IPS-18a (cell line): ENCODE measurements at regions not wholly inside any gene's neighbourhood (a gene's known extent, or its start where the extent isn't known, plus 50 kb on each side); places are given as distances from the start of the nearest gene placed in this dataset.
"Not testable (repeated sequence)": the region's sequence is repeated elsewhere in the genome, so short reads cannot be mapped to it uniquely, and the experiment has no call there.

ENCODE experiments used
- H3K27ac ChIP-seq: one replicate; pipeline ENCODE4 v1.5.1; 2013; ENCODE audit warnings: low read length
- H3K27me3 ChIP-seq: one replicate; pipeline ENCODE4 v1.6.1; 2013; ENCODE audit warnings: mild to moderate bottlenecking, low read length; ENCODE audit not compliant: control insufficient read depth, insufficient read depth
- H3K36me3 ChIP-seq: one replicate; pipeline ENCODE4 v1.6.1; 2013; ENCODE audit warnings: low read depth, low read length; ENCODE audit not compliant: control insufficient read depth
- H3K4me1 ChIP-seq: one replicate; pipeline ENCODE4 v1.6.1; 2013; ENCODE audit warnings: low read depth, low read length; ENCODE audit not compliant: control insufficient read depth
- H3K4me3 ChIP-seq: one replicate; pipeline ENCODE4 v1.5.1; 2013; ENCODE audit warnings: low read length
- H3K9ac ChIP-seq: one replicate; pipeline ENCODE4 v1.6.1; 2013; ENCODE audit warnings: mild to moderate bottlenecking, low read length, moderate library complexity
- H3K9me3 ChIP-seq: one replicate; pipeline ENCODE4 v1.6.1; 2013; ENCODE audit warnings: low read depth, low read length; ENCODE audit not compliant: control insufficient read depth

- Histone ChIP-seq H3K9ac (no peak overlapping the region), H3K9me3 (no peaks in the 10 kb centered on the region), H3K27me3 (no peaks in the 10 kb centered on the region), H3K4me1 (peaks cover 11% of the 10 kb centered on the region), H3K27ac (no peak overlapping the region), H3K4me3 (no peak overlapping the region), H3K36me3 (no peaks in the 10 kb centered on the region)
Observed at GRCh38 chr3:170804078-170804477, 65.9 kb downstream of the RPL22L1 start.

DNA sequence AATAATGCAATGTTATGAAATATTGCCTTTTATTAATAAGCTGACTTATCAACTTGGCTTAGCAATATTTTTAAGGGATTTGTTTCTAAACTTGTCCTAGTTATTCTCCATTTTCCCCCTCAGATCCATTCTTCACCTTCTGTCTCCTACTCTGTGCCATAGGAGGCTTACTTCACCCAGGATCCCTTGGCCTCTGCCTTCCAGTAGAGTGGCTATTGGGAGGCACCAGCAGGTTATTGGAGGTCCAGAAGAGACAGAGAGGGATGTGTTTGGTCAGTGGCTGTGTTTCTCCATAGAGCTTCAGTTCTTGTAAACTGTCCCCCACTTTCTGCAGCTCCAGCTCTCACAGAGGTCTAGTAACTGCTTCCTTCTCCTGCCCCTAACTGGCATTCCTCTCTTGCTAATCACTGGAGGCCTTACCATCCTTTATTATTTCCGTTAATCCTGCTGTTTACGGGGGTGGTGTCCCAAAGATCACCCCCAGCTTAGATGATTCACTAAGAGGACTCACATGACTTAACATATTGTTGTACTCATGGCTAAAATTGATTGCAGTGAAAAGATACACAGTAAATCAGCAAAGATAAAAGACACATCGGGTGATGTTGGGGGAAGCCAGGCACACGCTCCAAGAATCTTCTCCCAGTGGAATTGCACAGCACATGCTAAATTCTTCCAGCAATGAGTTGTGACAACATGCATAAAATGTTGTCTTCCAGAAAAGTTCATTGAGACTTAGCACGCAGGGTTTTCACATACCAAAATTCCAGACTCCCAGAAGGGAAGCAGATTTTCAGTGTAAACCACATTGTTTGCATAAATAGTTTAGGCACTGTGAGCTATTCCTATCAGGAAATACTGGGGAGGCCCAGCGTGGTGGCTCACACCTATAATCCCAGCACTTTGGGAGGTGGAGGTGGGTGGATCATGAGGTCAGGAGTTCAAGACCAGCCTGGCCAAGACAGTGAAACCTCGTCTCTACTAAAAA is 67.5 kb downstream of the RPL22L1 start:
- Histone ChIP-seq H3K9me3 (no peaks in the 10 kb centered on the region), H3K4me3 (no peak overlapping the region), H3K4me1 (peaks cover 11% of the 10 kb centered on the region), H3K9ac (no peak overlapping the region), H3K36me3 (no peaks in the 10 kb centered on the region), H3K27ac (no peak overlapping the region), H3K27me3 (no peaks in the 10 kb centered on the region)

- Histone ChIP-seq H3K27me3 (no peaks in the 10 kb centered on the region), H3K4me3 (no peak overlapping the region), H3K36me3 (no peaks in the 10 kb centered on the region), H3K27ac (no peak overlapping the region), H3K4me1 (peaks cover 6% of the 10 kb centered on the region), H3K9ac (no peak overlapping the region), H3K9me3 (no peaks in the 10 kb centered on the region)
Observed at GRCh38 chr3:170801597-170801996, 68.4 kb downstream of the RPL22L1 start.

DNA sequence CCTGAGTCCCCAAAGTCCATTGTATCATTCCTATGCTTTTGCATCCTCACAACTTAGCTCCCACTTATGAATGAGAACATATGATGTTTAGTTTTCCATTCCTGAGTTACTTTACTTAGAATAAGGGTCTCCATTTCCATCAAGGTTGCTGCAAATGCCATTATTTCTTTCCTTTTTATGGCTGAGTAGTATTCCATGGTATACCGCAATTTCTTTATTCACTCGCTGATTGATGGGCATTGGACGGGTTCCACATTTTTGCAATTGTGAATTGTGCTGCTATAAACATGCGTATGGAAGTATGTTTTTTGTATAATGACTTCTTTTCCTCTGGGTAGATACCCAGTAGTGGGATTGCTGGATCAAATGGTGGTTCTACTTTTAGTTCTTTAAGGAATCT is 69.7 kb downstream of the RPL22L1 start:
- H3K4me1 ChIP-seq, result not testable (repeated sequence)

GRCh38 chr3:170799009-170799408 is 71.0 kb downstream of the RPL22L1 start:
- peaks cover 4% of the 10 kb centered on the region for H3K4me1 ChIP-seq
- H3K9ac ChIP-seq, result no peak overlapping the region
- H3K9me3 ChIP-seq, result no peaks in the 10 kb centered on the region
- no peak overlapping the region for H3K27ac ChIP-seq
- H3K27me3 ChIP-seq, result no peaks in the 10 kb centered on the region
- H3K4me3 ChIP-seq, result no peak overlapping the region
- H3K36me3 ChIP-seq, result no peaks in the 10 kb centered on the region

More for the DNA sequence above, 69.7 kb downstream of the RPL22L1 start:
- not testable (repeated sequence) for H3K27me3 ChIP-seq, H3K9ac ChIP-seq, H3K9me3 ChIP-seq, H3K4me3 ChIP-seq, H3K27ac ChIP-seq, H3K36me3 ChIP-seq

DNA sequence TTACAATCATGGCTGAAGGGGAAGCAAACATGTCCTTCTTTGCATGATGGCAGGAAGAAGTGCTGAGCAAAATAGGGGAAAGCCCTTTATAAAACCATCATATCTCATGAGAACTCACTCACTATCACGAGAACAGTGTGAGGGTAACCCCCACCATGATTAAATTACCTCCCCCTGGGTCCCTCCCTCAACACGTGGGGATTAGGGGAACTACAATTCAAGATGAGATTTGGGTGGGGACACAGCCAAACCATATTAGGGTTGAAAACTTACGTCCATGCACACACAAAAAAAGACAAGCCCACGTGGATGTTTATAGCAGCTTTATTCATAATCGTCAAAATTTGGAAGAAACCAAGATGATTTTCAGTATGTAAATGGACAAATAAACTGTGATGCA is 72.3 kb downstream of the RPL22L1 start:
- Histone ChIP-seq H3K36me3 (no peaks in the 10 kb centered on the region), H3K9me3 (no peaks in the 10 kb centered on the region), H3K27me3 (no peaks in the 10 kb centered on the region), H3K9ac (no peak overlapping the region), H3K4me1 (peaks cover 4% of the 10 kb centered on the region), H3K4me3 (no peak overlapping the region), H3K27ac (no peak overlapping the region)

GRCh38 chr3:170792471-170792870 is 77.5 kb downstream of the RPL22L1 start:
- Histone ChIP-seq H3K27ac (no peak overlapping the region), H3K27me3 (no peaks in the 10 kb centered on the region), H3K36me3 (no peaks in the 10 kb centered on the region), H3K4me3 (no peak overlapping the region), H3K9ac (no peak overlapping the region), H3K9me3 (no peaks in the 10 kb centered on the region), H3K4me1 (no peaks in the 10 kb centered on the region)

DNA sequence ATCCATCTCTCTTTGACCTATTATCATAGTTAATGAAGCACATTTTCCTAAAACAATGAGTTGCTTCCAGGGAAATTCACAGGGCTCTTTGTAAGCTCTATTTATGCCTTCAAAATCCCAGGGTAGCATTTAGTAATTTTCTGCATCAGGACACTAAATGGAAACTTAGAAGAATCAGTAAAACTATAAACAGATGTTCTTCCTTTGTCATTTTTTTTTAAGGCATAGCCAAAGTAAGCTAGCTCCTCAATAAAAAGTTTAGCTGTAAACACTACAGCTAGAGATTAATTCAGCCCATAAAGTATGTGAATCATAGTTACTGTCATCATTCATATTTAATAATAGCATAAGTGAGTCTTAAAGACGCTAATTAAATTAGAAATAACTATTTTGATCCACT is 79.3 kb downstream of the RPL22L1 start:
- no peak overlapping the region for H3K27ac ChIP-seq
- no peaks in the 10 kb centered on the region for H3K27me3 ChIP-seq
- no peak overlapping the region for H3K4me3 ChIP-seq
- no peak overlapping the region for H3K9ac ChIP-seq
- H3K36me3 ChIP-seq, result no peaks in the 10 kb centered on the region
- no peaks in the 10 kb centered on the region for H3K9me3 ChIP-seq
- no peaks in the 10 kb centered on the region for H3K4me1 ChIP-seq

DNA sequence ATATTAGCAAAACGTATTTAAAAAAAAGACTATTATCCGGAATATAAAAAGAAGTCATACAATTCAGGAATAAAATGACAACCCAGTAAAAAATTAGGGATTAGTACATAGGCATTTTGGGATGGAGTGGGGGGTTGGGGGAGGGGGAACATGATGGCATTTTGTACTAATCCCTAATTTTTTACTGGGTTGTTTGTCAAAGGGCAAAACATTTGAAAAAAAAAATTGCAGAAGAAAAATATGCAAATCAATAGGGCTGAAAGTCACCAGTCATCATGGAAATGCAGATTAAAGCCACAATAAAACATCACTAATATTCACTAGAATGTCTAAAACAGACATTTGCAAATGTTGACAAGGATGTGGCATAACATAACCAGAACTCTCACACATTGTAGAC is 82.5 kb downstream of the RPL22L1 start:
- Histone ChIP-seq H3K27me3 (no peaks in the 10 kb centered on the region), H3K4me1 (no peaks in the 10 kb centered on the region), H3K4me3 (no peak overlapping the region), H3K9ac (no peak overlapping the region), H3K27ac (no peak overlapping the region), H3K9me3 (no peaks in the 10 kb centered on the region), H3K36me3 (no peaks in the 10 kb centered on the region)

GRCh38 chr3:170785454-170785853 is 84.5 kb downstream of the RPL22L1 start:
- no peaks in the 10 kb centered on the region for H3K36me3 ChIP-seq
- no peaks in the 10 kb centered on the region for H3K9me3 ChIP-seq
- no peak overlapping the region for H3K27ac ChIP-seq
- H3K27me3 ChIP-seq, result no peaks in the 10 kb centered on the region
- H3K4me3 ChIP-seq, result no peak overlapping the region
- H3K4me1 ChIP-seq, result no peaks in the 10 kb centered on the region
- H3K9ac ChIP-seq, result no peak overlapping the region

GRCh38 chr3:170784406-170784805 is 85.6 kb downstream of the RPL22L1 start:
- H3K9ac ChIP-seq, result no peak overlapping the region

GRCh38 chr3:170780955-170781354 is 89.0 kb downstream of the RPL22L1 start:
- no peak overlapping the region for H3K9ac ChIP-seq
- H3K27ac ChIP-seq, result no peak overlapping the region
- H3K36me3 ChIP-seq, result no peaks in the 10 kb centered on the region
- H3K9me3 ChIP-seq, result no peaks in the 10 kb centered on the region
- H3K4me3 ChIP-seq, result no peak overlapping the region
- H3K27me3 ChIP-seq, result no peaks in the 10 kb centered on the region
- H3K4me1 ChIP-seq, result no peaks in the 10 kb centered on the region

More at GRCh38 chr3:170784406-170784805, 85.6 kb downstream of the RPL22L1 start:
- no peak overlapping the region for H3K27ac ChIP-seq
- no peaks in the 10 kb centered on the region for H3K36me3 ChIP-seq
- no peaks in the 10 kb centered on the region for H3K4me1 ChIP-seq
- H3K9me3 ChIP-seq, result no peaks in the 10 kb centered on the region
- no peaks in the 10 kb centered on the region for H3K27me3 ChIP-seq
- H3K4me3 ChIP-seq, result no peak overlapping the region
